Hepatocyte (in vitro differentiated cells): ENCODE measurements at regions not wholly inside any gene's neighbourhood (a gene's known extent, or its start where the extent isn't known, plus 50 kb on each side); places are given as distances from the start of the nearest gene placed in this dataset.
"Not testable (repeated sequence)": the region's sequence is repeated elsewhere in the genome, so short reads cannot be mapped to it uniquely, and the experiment has no call there.

Experiments used
- CTCF ChIP-seq: fragments of 200-600 bp; sonication (generic); IDR thresholded peaks from 2 replicates; pipeline ENCODE4 v1.5.1; 2016; ENCODE audit warnings: antibody characterized with exemption, mild to moderate bottlenecking; ENCODE audit not compliant: poor library complexity
- EZH2 ChIP-seq: fragments of 200-600 bp; sonication (generic); IDR thresholded peaks from 2 replicates; pipeline ENCODE4 v1.6.1; 2016; ENCODE audit warnings: antibody characterized with exemption, mild to moderate bottlenecking, borderline replicate concordance

- not testable (repeated sequence) for TF ChIP-seq CTCF, EZH2
These were observed 303.2 kb upstream of the DIPK2B start for GRCh38 chrX:45503787-45504362.
